Osteocyte (in vitro differentiated cells): ENCODE measurements at regions not wholly inside any gene's neighbourhood (a gene's known extent, or its start where the extent isn't known, plus 50 kb on each side); places are given as distances from the start of the nearest gene placed in this dataset.
A peak's percentile ranks its signal among the peaks of the same experiment; 100 is the strongest.

Experiments
- DNase-seq: peaks from one replicate; pipeline ENCODE4 v3.0.0; 2021; ENCODE audit warnings: mixed read lengths; ENCODE audit not compliant: unreplicated experiment; ENCODE audit errors: extremely low spot score
- H3K27ac Mint-ChIP-seq: one replicate; pipeline ENCODE4 v1.8.0; 2021; ENCODE audit warnings: mild to moderate bottlenecking, mixed read lengths; ENCODE audit not compliant: unreplicated experiment
- H3K27me3 Mint-ChIP-seq: one replicate; pipeline ENCODE4 v1.8.0; 2021; ENCODE audit warnings: mixed read lengths; ENCODE audit not compliant: unreplicated experiment
- H3K36me3 Mint-ChIP-seq: one replicate; pipeline ENCODE4 v1.8.0; 2021; ENCODE audit warnings: mixed read lengths; ENCODE audit not compliant: unreplicated experiment
- H3K4me1 Mint-ChIP-seq: one replicate; pipeline ENCODE4 v1.8.0; 2021; ENCODE audit warnings: mixed read lengths; ENCODE audit not compliant: unreplicated experiment
- H3K4me3 Mint-ChIP-seq: one replicate; pipeline ENCODE4 v1.8.0; 2021; ENCODE audit warnings: mild to moderate bottlenecking, moderate library complexity, mixed read lengths; ENCODE audit not compliant: unreplicated experiment
- H3K9me3 Mint-ChIP-seq: one replicate; pipeline ENCODE4 v1.8.0; 2021; ENCODE audit warnings: mixed read lengths; ENCODE audit not compliant: unreplicated experiment
- CTCF ChIP-seq: fragments of 200-600 bp; sonication (generic); IDR thresholded peaks from 2 replicates; pipeline ENCODE4 v1.5.0; 2021; ENCODE audit warnings: antibody characterized with exemption, mild to moderate bottlenecking, moderate library complexity

GRCh38 chr1:29828526-29829447 is 592.5 kb downstream of the PTPRU start:
- peak; percentile 79 for DNase-seq
- no peaks in the 10 kb centered on the region for H3K27me3 Mint-ChIP-seq
- no peak overlapping the region for H3K4me3 Mint-ChIP-seq
- no peak overlapping the region for H3K27ac Mint-ChIP-seq
- no peaks in the 10 kb centered on the region for H3K4me1 Mint-ChIP-seq
- no peaks in the 10 kb centered on the region for H3K9me3 Mint-ChIP-seq
- H3K36me3 Mint-ChIP-seq = no peaks in the 10 kb centered on the region
- no peak for TF ChIP-seq CTCF

GRCh38 chr1:29827801-29828525 is 591.6 kb downstream of the PTPRU start:
- no peak overlapping the region for H3K27ac Mint-ChIP-seq
- H3K36me3 Mint-ChIP-seq = no peaks in the 10 kb centered on the region
- TF ChIP-seq CTCF = no peak
- no peak for DNase-seq
- no peak overlapping the region for H3K4me3 Mint-ChIP-seq
- H3K9me3 Mint-ChIP-seq = no peaks in the 10 kb centered on the region
- H3K4me1 Mint-ChIP-seq = no peaks in the 10 kb centered on the region
- no peaks in the 10 kb centered on the region for H3K27me3 Mint-ChIP-seq

- TF ChIP-seq CTCF = no peak
- no peaks in the 10 kb centered on the region for H3K36me3 Mint-ChIP-seq
- H3K27ac Mint-ChIP-seq = no peak overlapping the region
- H3K9me3 Mint-ChIP-seq = no peaks in the 10 kb centered on the region
- peak; percentile 62 for DNase-seq
- H3K4me1 Mint-ChIP-seq = no peaks in the 10 kb centered on the region
- no peak overlapping the region for H3K4me3 Mint-ChIP-seq
- no peaks in the 10 kb centered on the region for H3K27me3 Mint-ChIP-seq
Observed at GRCh38 chr1:29827237-29827750, 591.0 kb downstream of the PTPRU start.

GRCh38 chr1:29826646-29827045 is 590.3 kb downstream of the PTPRU start:
- H3K27ac Mint-ChIP-seq = no peak overlapping the region
- H3K4me3 Mint-ChIP-seq = no peak overlapping the region
- no peaks in the 10 kb centered on the region for H3K4me1 Mint-ChIP-seq
- TF ChIP-seq CTCF = no peak
- peak; percentile 54 for DNase-seq
- H3K27me3 Mint-ChIP-seq = no peaks in the 10 kb centered on the region
- H3K36me3 Mint-ChIP-seq = no peaks in the 10 kb centered on the region
- no peaks in the 10 kb centered on the region for H3K9me3 Mint-ChIP-seq

GRCh38 chr1:29825941-29826415 is 589.7 kb downstream of the PTPRU start:
- no peak for TF ChIP-seq CTCF
- no peak for DNase-seq
- H3K27me3 Mint-ChIP-seq = peaks cover under 1% of the 10 kb centered on the region
- no peaks in the 10 kb centered on the region for H3K4me1 Mint-ChIP-seq
- no peaks in the 10 kb centered on the region for H3K9me3 Mint-ChIP-seq
- H3K4me3 Mint-ChIP-seq = no peak overlapping the region
- no peak overlapping the region for H3K27ac Mint-ChIP-seq
- no peaks in the 10 kb centered on the region for H3K36me3 Mint-ChIP-seq
